HUES64 (cell line): ENCODE measurements at regions not wholly inside any gene's neighbourhood (a gene's known extent, or its start where the extent isn't known, plus 50 kb on each side); places are given as distances from the start of the nearest gene placed in this dataset.

Source experiments
- H3K27ac ChIP-seq: 2 replicates; pipeline ENCODE4 v1.7.0; 2013; ENCODE audit warnings: low read depth, low read length, inconsistent platforms
- H3K27me3 ChIP-seq: 2 replicates; pipeline ENCODE4 v1.6.1; 2013; ENCODE audit warnings: mild to moderate bottlenecking, low read length; ENCODE audit not compliant: insufficient read depth
- H3K36me3 ChIP-seq: 2 replicates; pipeline ENCODE4 v1.6.1; 2013; ENCODE audit warnings: mild to moderate bottlenecking, low read length; ENCODE audit not compliant: insufficient read depth
- H3K4me1 ChIP-seq: 2 replicates; pipeline ENCODE4 v1.6.1; 2013; ENCODE audit warnings: mild to moderate bottlenecking, low read length, moderate library complexity; ENCODE audit not compliant: insufficient read depth
- H3K4me3 ChIP-seq: 2 replicates; pipeline ENCODE4 v1.5.1; 2013; ENCODE audit warnings: mild to moderate bottlenecking, low read length, moderate library complexity
- H3K9ac ChIP-seq: 2 replicates; pipeline ENCODE4 v1.6.1; 2013; ENCODE audit warnings: mild to moderate bottlenecking, low read depth, low read length
- H3K9me3 ChIP-seq: 2 replicates; pipeline ENCODE4 v1.6.1; 2013; ENCODE audit warnings: low read depth, low read length; ENCODE audit not compliant: insufficient read depth
- WGBS: fragments of 150-250, 120-280 bp; methylation state at CpG from one replicate; pipeline ENCODE4 v1.1.7; 2013; ENCODE audit warnings: missing lambda C conversion rate; 5-methylcytosine and 5-hydroxymethylcytosine counted together

GRCh38 chr13:40241125-40241798, 425.2 kb downstream of the FOXO1 start:
- Histone ChIP-seq H3K36me3 (no peaks in the 10 kb centered on the region), H3K27me3 (no peaks in the 10 kb centered on the region), H3K27ac (no peak overlapping the region), H3K4me1 (no peaks in the 10 kb centered on the region), H3K4me3 (no peak overlapping the region), H3K9me3 (no peaks in the 10 kb centered on the region), H3K9ac (no peak overlapping the region)
- WGBS = 89% methylated on average over 3 of the region's 3 CpGs

GRCh38 chr13:40243047-40243446, 423.4 kb downstream of the FOXO1 start:
- H3K27me3 ChIP-seq = no peaks in the 10 kb centered on the region
- WGBS = 97% methylated on average over 2 of the region's 3 CpGs
- no peak overlapping the region for H3K9ac ChIP-seq
- H3K4me1 ChIP-seq = no peaks in the 10 kb centered on the region
- H3K4me3 ChIP-seq = no peak overlapping the region
- H3K27ac ChIP-seq = no peak overlapping the region
- no peaks in the 10 kb centered on the region for H3K9me3 ChIP-seq
- no peaks in the 10 kb centered on the region for H3K36me3 ChIP-seq

GRCh38 chr13:40243982-40244381, 422.5 kb downstream of the FOXO1 start:
- H3K9me3 ChIP-seq = no peaks in the 10 kb centered on the region
- no peak overlapping the region for H3K4me3 ChIP-seq
- H3K9ac ChIP-seq = no peak overlapping the region
- H3K4me1 ChIP-seq = no peaks in the 10 kb centered on the region
- H3K27me3 ChIP-seq = no peaks in the 10 kb centered on the region
- 76% methylated on average over 2 of the region's 3 CpGs for WGBS
- H3K36me3 ChIP-seq = no peaks in the 10 kb centered on the region
- no peak overlapping the region for H3K27ac ChIP-seq

- Histone ChIP-seq H3K4me1 (no peaks in the 10 kb centered on the region), H3K27me3 (no peaks in the 10 kb centered on the region), H3K4me3 (no peak overlapping the region), H3K9me3 (no peaks in the 10 kb centered on the region), H3K9ac (no peak overlapping the region), H3K36me3 (no peaks in the 10 kb centered on the region), H3K27ac (no peak overlapping the region)
- 82% methylated on average over 3 of the region's 3 CpGs for WGBS
These were observed 420.9 kb downstream of the FOXO1 start for GRCh38 chr13:40245567-40245966.

- Histone ChIP-seq H3K4me1 (no peaks in the 10 kb centered on the region), H3K9ac (no peak overlapping the region), H3K36me3 (no peaks in the 10 kb centered on the region), H3K27me3 (no peaks in the 10 kb centered on the region), H3K9me3 (no peaks in the 10 kb centered on the region), H3K27ac (no peak overlapping the region), H3K4me3 (no peak overlapping the region)
These were observed 418.6 kb downstream of the FOXO1 start for GRCh38 chr13:40247845-40248244.

GRCh38 chr13:40251343-40252032, 415.0 kb downstream of the FOXO1 start:
- Histone ChIP-seq H3K36me3 (no peaks in the 10 kb centered on the region), H3K27me3 (no peaks in the 10 kb centered on the region), H3K27ac (no peak overlapping the region), H3K9ac (no peak overlapping the region), H3K4me1 (no peaks in the 10 kb centered on the region; the same call in 1 of the 2 replicates), H3K4me3 (no peak overlapping the region), H3K9me3 (no peaks in the 10 kb centered on the region)
- WGBS = 50% methylated on average over 1 of the region's 1 CpG

- H3K36me3 ChIP-seq = no peaks in the 10 kb centered on the region
- H3K27ac ChIP-seq = no peak overlapping the region
- no peaks in the 10 kb centered on the region; the same call in 1 of the 2 replicates for H3K4me1 ChIP-seq
- H3K9me3 ChIP-seq = no peaks in the 10 kb centered on the region
- no peak overlapping the region for H3K4me3 ChIP-seq
- no peaks in the 10 kb centered on the region for H3K27me3 ChIP-seq
- H3K9ac ChIP-seq = no peak overlapping the region
- 98% methylated on average over 3 of the region's 3 CpGs for WGBS
These were observed 414.2 kb downstream of the FOXO1 start for GRCh38 chr13:40252241-40252640.

GRCh38 chr13:40252676-40253075, 413.8 kb downstream of the FOXO1 start:
- H3K4me3 ChIP-seq = no peak overlapping the region
- H3K4me1 ChIP-seq = no peaks in the 10 kb centered on the region; the same call in 1 of the 2 replicates
- no peaks in the 10 kb centered on the region for H3K27me3 ChIP-seq
- WGBS = 99% methylated on average over 3 of the region's 3 CpGs
- no peaks in the 10 kb centered on the region for H3K9me3 ChIP-seq
- no peaks in the 10 kb centered on the region for H3K36me3 ChIP-seq
- H3K9ac ChIP-seq = no peak overlapping the region
- H3K27ac ChIP-seq = no peak overlapping the region

GRCh38 chr13:40254394-40254793, 412.0 kb downstream of the FOXO1 start:
- WGBS = 89% methylated on average over 2 of the region's 2 CpGs
- no peaks in the 10 kb centered on the region for H3K9me3 ChIP-seq
- no peaks in the 10 kb centered on the region; the same call in 1 of the 2 replicates for H3K4me1 ChIP-seq
- no peaks in the 10 kb centered on the region for H3K36me3 ChIP-seq
- H3K27me3 ChIP-seq = no peaks in the 10 kb centered on the region
- no peak overlapping the region for H3K9ac ChIP-seq
- H3K27ac ChIP-seq = no peak overlapping the region
- H3K4me3 ChIP-seq = no peak overlapping the region

GRCh38 chr13:40255551-40255950, 410.9 kb downstream of the FOXO1 start:
- H3K4me3 ChIP-seq = no peak overlapping the region
- no peaks in the 10 kb centered on the region for H3K27me3 ChIP-seq
- H3K4me1 ChIP-seq = no peaks in the 10 kb centered on the region; the same call in 1 of the 2 replicates
- 92% methylated on average over 4 of the region's 5 CpGs for WGBS
- no peak overlapping the region for H3K27ac ChIP-seq
- no peaks in the 10 kb centered on the region for H3K9me3 ChIP-seq
- H3K9ac ChIP-seq = no peak overlapping the region
- H3K36me3 ChIP-seq = no peaks in the 10 kb centered on the region

GRCh38 chr13:40259899-40260298, 406.5 kb downstream of the FOXO1 start:
- no peaks in the 10 kb centered on the region for H3K36me3 ChIP-seq
- 100% methylated on average over 1 of the region's 1 CpG for WGBS
- H3K9ac ChIP-seq = no peak overlapping the region
- H3K9me3 ChIP-seq = no peaks in the 10 kb centered on the region
- no peaks in the 10 kb centered on the region for H3K27me3 ChIP-seq
- no peak overlapping the region for H3K27ac ChIP-seq
- no peak overlapping the region for H3K4me3 ChIP-seq
- peaks cover 4% of the 10 kb centered on the region; the same call in 1 of the 2 replicates for H3K4me1 ChIP-seq
